HCT116 (cell line): ENCODE measurements at regions not wholly inside any gene's neighbourhood (a gene's known extent, or its start where the extent isn't known, plus 50 kb on each side); places are given as distances from the start of the nearest gene placed in this dataset.
"Not testable (repeated sequence)": the region's sequence is repeated elsewhere in the genome, so short reads cannot be mapped to it uniquely, and the experiment has no call there.

ENCODE experiments used
- ATAC-seq: fragments of 200-7000 bp; cut with Tn5 transposase; 2 replicates; pipeline ENCODE4 v1.9.1; 2020; ENCODE audit warnings: mild to moderate bottlenecking, moderate library complexity
- BruUV-seq: library from RNA; stranded (reverse); fragments of 400-500 nt; replicated peaks from 2 replicates; lab custom pipeline; 2021; lab: Mats Ljungman, UMichigan
- CTCF ChIA-PET: fragments of 300-600 bp; sonication (Branson Sonifier 250); formaldehyde crosslinking; loops from one replicate; lab custom pipeline; 2021; ENCODE audit warnings: antibody characterized with exemption; lab: Charles Lee
- POLR2A ChIA-PET: fragments of 300-600, 350-600 bp; sonication (Branson Sonifier 250); formaldehyde crosslinking; loops from one replicate; lab custom pipeline; 2021; ENCODE audit warnings: antibody characterized with exemption; lab: Charles Lee
- RAD21 ChIA-PET, 2 experiments: fragments of 300-600 bp; sonication (Branson Sonifier 250); formaldehyde crosslinking; loops; one replicate each; lab custom pipeline; 2023; ENCODE audit warnings: low total read pairs in 2 of 2; ENCODE audit not compliant: uncharacterized antibody in 2 of 2, unreplicated experiment in 2 of 2, low non-redundant PET in 1 of 2; lab: Charles Lee
- DNase-seq: peaks from one replicate; pipeline ENCODE4 v3.0.0-alpha.2; 2010; ENCODE audit warnings: low read depth, low spot score
- H2AFZ ChIP-seq: fragments of 200-600 bp; shearing (Covaris generic), sonication (generic); 2 replicates; pipeline ENCODE4 v1.6.1; 2017; ENCODE audit warnings: low read depth, mixed run types, mixed read lengths, antibody characterized with exemption, low read length; ENCODE audit not compliant: poor library complexity, severe bottlenecking
- H3K27ac ChIP-seq: 2 replicates; pipeline ENCODE4 v1.5.1; 2012; ENCODE audit warnings: low read depth, low read length
- H3K27me3 ChIP-seq: fragments of 200-600 bp; sonication (generic); 2 replicates; pipeline ENCODE4 v1.6.1; 2016; ENCODE audit warnings: mixed run types, low read length, mixed read lengths; ENCODE audit not compliant: insufficient read depth
- H3K36me3 ChIP-seq, 2 experiments: fragments of 200-500 bp in 1 of 2; fragments of 200-600 bp in 1 of 2; sonication (Bioruptor generic) in 1 of 2; sonication (generic) in 1 of 2; 2 replicates each; pipeline versions ENCODE4 v1.5.1 to v1.6.1; 2014 to 2016; ENCODE audit warnings: low read length in 2 of 2, inconsistent platforms in 1 of 2, mixed read lengths in 1 of 2, mixed run types in 1 of 2; ENCODE audit not compliant: insufficient read depth in 2 of 2, control insufficient read depth in 1 of 2
- H3K4me1 ChIP-seq, 2 experiments: fragments of 200-600 bp in 1 of 2; sonication (generic) in 1 of 2; 2 replicates each; pipeline versions ENCODE4 v1.5.1 to v1.6.1; 2012 to 2017; ENCODE audit warnings: low read length in 2 of 2, inconsistent platforms in 1 of 2, mild to moderate bottlenecking in 1 of 2, mixed read lengths in 1 of 2, mixed run types in 1 of 2, moderate library complexity in 1 of 2; ENCODE audit not compliant: insufficient read depth in 2 of 2, control insufficient read depth in 1 of 2
- H3K4me2 ChIP-seq: fragments of 200-600 bp; sonication (generic); 2 replicates; pipeline ENCODE4 v1.6.1; 2017; ENCODE audit warnings: mixed run types, low read length, mixed read lengths
- H3K4me3 ChIP-seq, 2 experiments: fragments of 200-600 bp in 1 of 2; sonication (generic) in 1 of 2; replicated peaks in 1 of 2; 2 replicates each; pipeline ENCODE4 v1.5.1; 2011 to 2016; ENCODE audit warnings: low read length in 2 of 2, control low read depth in 1 of 2, low read depth in 1 of 2, mild to moderate bottlenecking in 1 of 2, mixed read lengths in 1 of 2, mixed run types in 1 of 2
- H3K79me2 ChIP-seq: fragments of 200-600 bp; sonication (generic); 2 replicates; pipeline ENCODE4 v1.6.1; 2017; ENCODE audit warnings: mild to moderate bottlenecking, mixed run types, low read length, moderate library complexity, mixed read lengths; ENCODE audit not compliant: insufficient read depth
- H3K9ac ChIP-seq: fragments of 200-600 bp; sonication (generic); 2 replicates; pipeline ENCODE4 v1.6.1; 2016; ENCODE audit warnings: low read length, mixed read lengths
- H3K9me2 ChIP-seq: fragments of 200-600 bp; sonication (generic), shearing (Covaris generic); 2 replicates; pipeline ENCODE4 v1.6.1; 2017; ENCODE audit warnings: mixed run types, mild to moderate bottlenecking, moderate library complexity; ENCODE audit not compliant: insufficient read depth
- H3K9me3 ChIP-seq, 2 experiments: fragments of 200-500 bp in 1 of 2; fragments of 200-600 bp in 1 of 2; sonication (Bioruptor generic) in 1 of 2; sonication (generic) in 1 of 2; 2 replicates each; pipeline ENCODE4 v1.6.1; 2014 to 2017; ENCODE audit warnings: low read length in 2 of 2, mixed read lengths in 2 of 2, inconsistent platforms in 1 of 2, low read depth in 1 of 2, mild to moderate bottlenecking in 1 of 2, mixed run types in 1 of 2, moderate library complexity in 1 of 2; ENCODE audit not compliant: control insufficient read depth in 1 of 2, insufficient read depth in 1 of 2
- H4K20me1 ChIP-seq: fragments of 200-600 bp; sonication (generic), shearing (Covaris generic); 2 replicates; pipeline ENCODE4 v1.6.1; 2017; ENCODE audit warnings: mixed run types, mild to moderate bottlenecking, moderate library complexity; ENCODE audit not compliant: insufficient read depth
- ATF3 ChIP-seq: IDR thresholded peaks from 2 replicates; pipeline ENCODE4 v1.6.1; 2012
- CBX3 ChIP-seq: IDR thresholded peaks from 2 replicates; pipeline ENCODE4 v1.6.1; 2012; ENCODE audit warnings: low read depth
- CEBPB ChIP-seq: IDR thresholded peaks from 2 replicates; pipeline ENCODE4 v1.6.1; 2012; ENCODE audit warnings: low read depth
- CTCF ChIP-seq, 3 experiments: fragments of 200-600 bp in 1 of 3; sonication (generic) in 1 of 3; IDR thresholded peaks in 2 of 3; conservative IDR thresholded peaks in 1 of 3; 2 replicates each; pipeline ENCODE4 v1.5.1; 2012 to 2017; ENCODE audit warnings: low read depth in 2 of 3, low read length in 2 of 3, antibody characterized with exemption in 1 of 3, borderline replicate concordance in 1 of 3, control low read depth in 1 of 3, mild to moderate bottlenecking in 1 of 3, mixed read lengths in 1 of 3, mixed run types in 1 of 3, moderate library complexity in 1 of 3; ENCODE audit not compliant: insufficient read depth in 1 of 3
- EGR1 ChIP-seq: IDR thresholded peaks from 2 replicates; pipeline ENCODE4 v1.6.1; 2012; ENCODE audit warnings: low read depth
- EZH2 ChIP-seq: fragments of 200-600 bp; sonication (generic); IDR thresholded peaks from 2 replicates; pipeline ENCODE4 v1.6.1; 2017; ENCODE audit warnings: antibody characterized with exemption, mixed run types
- EZH2phosphoT487 ChIP-seq: fragments of 200-600 bp; IDR thresholded peaks from 2 replicates; pipeline ENCODE4 v1.6.1; 2018; ENCODE audit warnings: antibody characterized with exemption, borderline replicate concordance
- JUND ChIP-seq: IDR thresholded peaks from 2 replicates; pipeline ENCODE4 v1.6.1; 2012
- MAX ChIP-seq: IDR thresholded peaks from 2 replicates; pipeline ENCODE4 v1.6.1; 2012
- SIN3A ChIP-seq: IDR thresholded peaks from 2 replicates; pipeline ENCODE4 v1.6.1; 2012; ENCODE audit warnings: low read depth
- SP1 ChIP-seq: IDR thresholded peaks from 2 replicates; pipeline ENCODE4 v1.6.1; 2012; ENCODE audit warnings: low read depth
- YY1 ChIP-seq: IDR thresholded peaks from 2 replicates; pipeline ENCODE4 v1.6.1; 2011; ENCODE audit warnings: low read length, low read depth, moderate library complexity, mild to moderate bottlenecking; ENCODE audit not compliant: insufficient replicate concordance; ENCODE audit errors: extremely low read depth
- ZBTB33 ChIP-seq: IDR thresholded peaks from 2 replicates; pipeline ENCODE4 v1.6.1; 2011; ENCODE audit warnings: mild to moderate bottlenecking, low read length, moderate library complexity; ENCODE audit not compliant: insufficient replicate concordance; ENCODE audit errors: extremely low read depth
- intact Hi-C: fragments of 100-400 bp; cut with micrococcal nuclease; formaldehyde crosslinking; loops from 2 replicates; pipeline ENCODE4 v1.10.0; 2022

GRCh38 chr4:127335732-127336131 lies 297.0 kb upstream of the INTU start:
- H3K79me2 ChIP-seq, result no peaks in the 10 kb centered on the region
- no TSS peak for BruUV-seq
- RAD21 ChIA-PET, result no interaction called here

GRCh38 chr4:127343123-127343522 lies 289.6 kb upstream of the INTU start:
- POLR2A ChIA-PET, intact Hi-C loops, H3K79me2 ChIP-seq, H3K36me3 ChIP-seq, H3K4me1 ChIP-seq, H3K4me3 ChIP-seq, H4K20me1 ChIP-seq, ATAC-seq, DNase-seq, BruUV-seq, H3K9me3 ChIP-seq, H3K27ac ChIP-seq, H3K27me3 ChIP-seq, H2AFZ ChIP-seq, H3K4me2 ChIP-seq, H3K9ac ChIP-seq, H3K9me2 ChIP-seq, CTCF ChIA-PET, RAD21 ChIA-PET: not testable (repeated sequence)

More at GRCh38 chr4:127335732-127336131, 297.0 kb upstream of the INTU start:
- DNase-seq, result no peak
- CTCF ChIA-PET, result no interaction called here
- H3K36me3 ChIP-seq, result no peaks in the 10 kb centered on the region
- TF ChIP-seq EZH2, result no peak
- no peak for TF ChIP-seq SIN3A
- TF ChIP-seq CEBPB, result no peak
- no peak for TF ChIP-seq ATF3
- no peak for TF ChIP-seq ZBTB33
- no peak for TF ChIP-seq EGR1
- TF ChIP-seq JUND, result no peak
- TF ChIP-seq EZH2phosphoT487, result no peak
- TF ChIP-seq SP1, result no peak
- TF ChIP-seq CTCF (IDR thresholded peaks at IDR 0.05 in 2 of 3, conservative IDR thresholded peaks at IDR 0.05 in 1 of 3; ENCODE audit: borderline replicate concordance in 1 of 3, insufficient read depth in 1 of 3, low read depth in 2 of 3, low read length in 2 of 3), result no peak
- TF ChIP-seq YY1, result no peak
- TF ChIP-seq MAX, result no peak
- TF ChIP-seq CBX3, result no peak
- no peaks in the 10 kb centered on the region for H3K9me3 ChIP-seq
- intact Hi-C loops, result no loop called here
- H4K20me1 ChIP-seq, result no peaks in the 10 kb centered on the region
- POLR2A ChIA-PET, result no interaction called here
- no peaks in the 10 kb centered on the region for H3K27me3 ChIP-seq
- no peak overlapping the region for H3K4me3 ChIP-seq
- H3K4me2 ChIP-seq, result no peak overlapping the region
- no peak for ATAC-seq
- no peak overlapping the region for H3K27ac ChIP-seq
- H3K9ac ChIP-seq, result no peak overlapping the region
- H3K9me2 ChIP-seq, result no peaks in the 10 kb centered on the region
- H2AFZ ChIP-seq, result no peak overlapping the region
- H3K4me1 ChIP-seq, result no peaks in the 10 kb centered on the region
